IPS DF 4.7 (cell line): ENCODE measurements at regions not wholly inside any gene's neighbourhood (a gene's known extent, or its start where the extent isn't known, plus 50 kb on each side); places are given as distances from the start of the nearest gene placed in this dataset.
"Not testable (repeated sequence)": the region's sequence is repeated elsewhere in the genome, so short reads cannot be mapped to it uniquely, and the experiment has no call there.

ENCODE experiments used
- DNase-seq: peaks from one replicate; pipeline ENCODE4 v3.0.0-alpha.2; 2013; ENCODE audit warnings: low spot score; ENCODE audit errors: extremely low read depth

DNA sequence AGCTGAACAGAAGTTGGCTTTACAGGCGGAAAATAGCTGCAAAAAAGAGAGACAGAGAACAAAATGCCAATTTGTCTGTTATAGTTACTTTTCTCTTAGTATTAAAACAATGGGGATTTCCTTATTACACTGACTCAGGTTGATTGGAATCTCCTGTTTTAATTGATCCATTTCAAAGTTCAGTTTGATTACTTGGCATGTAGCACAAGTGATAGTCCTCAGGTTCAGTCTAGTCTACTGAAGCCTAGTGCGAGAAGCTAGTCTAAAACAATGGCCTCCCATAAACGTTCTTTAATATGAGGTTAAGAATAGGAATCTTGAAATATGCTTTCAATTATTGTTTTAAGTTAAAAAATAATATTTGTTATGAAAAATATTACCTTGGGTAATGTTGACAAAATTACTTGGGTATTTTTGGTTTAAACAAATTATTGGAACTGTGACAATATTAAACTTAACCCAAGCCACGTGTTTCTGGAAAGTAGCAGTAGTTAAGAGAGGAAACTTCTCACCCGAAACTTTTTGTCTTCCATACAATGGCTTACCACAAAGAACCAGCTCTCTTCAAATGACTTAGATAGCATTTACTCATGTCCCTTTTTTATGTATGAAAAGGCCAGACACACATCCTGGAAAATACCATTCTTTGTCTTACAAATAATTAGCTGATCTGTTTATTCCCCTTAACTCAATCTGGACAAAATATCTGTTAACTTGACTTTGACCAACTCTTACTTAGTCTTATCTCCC is 1326.2 kb upstream of the TMEFF2 start:
- DNase-seq: no peak

DNA sequence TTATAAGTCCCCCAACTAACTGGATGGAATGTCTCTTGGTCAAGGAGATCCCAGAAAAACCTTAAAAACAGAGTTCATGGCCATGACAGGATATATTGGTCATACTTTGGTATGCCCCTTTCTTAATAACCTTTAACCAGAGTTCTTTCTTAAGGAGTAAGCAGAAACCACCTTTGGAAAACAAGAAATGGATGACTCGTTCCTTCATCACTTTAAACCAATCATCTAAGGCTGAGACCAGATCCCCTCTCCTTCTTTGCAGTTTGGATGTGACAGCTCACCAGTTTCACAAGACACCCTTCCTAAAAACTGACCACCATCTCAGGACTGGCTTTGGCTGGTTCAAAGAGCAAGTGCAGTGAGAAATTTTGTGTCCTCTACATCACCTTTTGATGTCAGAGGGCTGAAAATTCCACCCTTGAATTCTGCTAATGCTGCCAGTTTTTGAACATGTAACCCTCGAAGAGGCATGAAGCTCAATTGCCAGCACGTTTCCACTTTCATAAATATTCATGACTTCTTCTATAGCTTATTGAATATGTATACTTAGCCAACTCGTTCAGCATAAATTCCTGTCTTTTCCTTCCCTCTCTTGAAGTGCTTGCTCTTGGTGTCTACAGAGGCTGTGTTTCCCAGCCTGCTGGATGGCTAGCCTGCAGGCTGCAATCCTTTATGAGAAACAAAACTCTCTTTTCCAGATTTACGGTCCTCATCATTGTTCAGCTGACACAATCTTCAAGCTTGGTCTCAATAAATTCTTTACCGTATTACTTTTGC is 1323.5 kb upstream of the TMEFF2 start:
- no peak for DNase-seq

DNA sequence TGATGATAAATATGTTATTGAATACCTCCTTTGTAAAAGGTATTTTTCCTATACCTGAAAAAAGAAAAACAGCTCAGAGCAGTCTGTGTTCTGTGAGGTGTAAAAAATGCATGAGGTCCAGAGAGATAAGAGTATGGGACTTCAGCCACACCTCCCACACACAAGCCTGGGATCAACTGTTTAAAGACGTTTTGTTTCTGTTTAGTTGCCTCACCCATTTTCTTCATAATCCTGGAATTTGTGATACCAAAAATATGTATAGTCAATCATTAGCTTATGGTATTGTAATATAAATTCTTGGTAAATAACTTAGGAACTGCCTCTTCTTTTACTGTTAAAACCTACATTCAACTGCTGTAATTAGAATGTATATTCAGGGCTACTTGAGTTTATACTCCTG is 1322.9 kb upstream of the TMEFF2 start:
- no peak for DNase-seq

DNA sequence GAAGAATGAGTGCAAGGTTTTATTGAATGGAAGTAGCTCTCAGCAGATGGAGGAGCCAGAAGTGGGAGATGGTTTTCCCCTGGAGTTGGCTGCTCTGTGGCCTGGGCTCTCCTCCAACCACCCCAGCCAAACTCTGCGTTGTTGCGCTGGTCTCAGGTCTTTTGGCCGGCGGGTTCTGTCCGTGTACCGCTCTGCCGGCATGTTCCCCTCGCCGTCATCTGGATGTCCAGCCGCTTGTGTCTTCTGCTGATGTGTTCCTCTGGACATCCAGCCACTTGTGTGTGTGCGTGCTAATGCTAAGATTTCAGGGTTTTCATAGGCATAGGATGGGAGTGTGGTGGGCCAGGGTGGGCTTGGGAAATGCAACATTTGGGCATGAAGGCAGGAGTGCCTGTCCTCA is 1311.3 kb upstream of the TMEFF2 start:
- no peak for DNase-seq

DNA sequence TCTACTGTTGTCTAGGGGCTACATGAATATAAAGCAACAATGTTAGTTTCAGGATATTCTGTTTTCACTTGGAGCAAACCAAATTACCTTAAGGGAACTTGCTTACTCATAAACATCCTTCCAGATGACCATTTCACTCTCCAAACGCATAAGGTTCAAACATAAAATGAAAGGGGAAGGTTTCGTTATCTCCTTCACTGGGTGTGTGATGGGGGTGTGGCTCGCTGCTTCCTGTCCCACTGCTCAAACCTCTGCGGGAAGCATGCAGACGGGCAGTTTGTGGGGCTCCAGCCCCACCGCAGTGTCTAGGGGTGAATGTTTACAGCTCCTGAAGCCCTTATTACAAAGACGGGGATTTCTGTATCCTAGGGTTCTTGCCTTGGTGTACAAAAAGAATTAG is 1310.9 kb upstream of the TMEFF2 start:
- DNase-seq: no peak

DNA sequence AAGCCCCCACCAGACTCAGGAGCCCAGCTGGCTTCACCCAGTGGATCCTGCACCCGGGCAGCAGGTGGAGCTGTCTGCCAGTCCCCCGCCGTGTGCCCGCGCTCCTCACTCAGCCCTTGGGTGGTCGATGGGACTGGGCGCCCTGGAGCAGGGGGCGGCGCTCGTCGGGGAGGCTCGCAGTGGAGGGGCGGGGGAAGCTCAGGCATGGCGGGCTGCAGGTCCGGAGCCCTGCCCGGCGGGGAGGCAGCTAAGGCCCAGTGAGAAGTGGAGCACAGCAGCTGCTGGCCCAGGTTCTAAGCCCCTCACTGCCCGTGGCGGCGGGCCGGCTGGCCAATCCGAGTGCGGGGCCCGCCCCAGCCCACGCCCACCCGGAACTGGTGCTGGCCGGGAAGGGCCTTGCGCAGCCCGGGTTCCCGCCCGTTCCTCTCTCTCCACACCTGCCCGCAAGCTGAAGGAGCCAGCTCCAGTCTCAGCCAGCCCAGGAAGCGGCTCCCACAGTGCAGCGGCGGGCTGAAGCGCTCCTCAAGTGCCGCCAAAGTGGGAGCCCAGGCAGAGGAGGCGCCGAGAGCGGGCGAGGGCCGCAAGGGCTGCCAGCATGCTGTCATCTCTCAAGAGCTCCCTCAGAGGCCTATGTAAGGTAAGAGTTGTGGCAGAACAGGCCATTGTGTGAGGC is 1307.8 kb upstream of the TMEFF2 start:
- DNase-seq: peak; percentile 41

DNA sequence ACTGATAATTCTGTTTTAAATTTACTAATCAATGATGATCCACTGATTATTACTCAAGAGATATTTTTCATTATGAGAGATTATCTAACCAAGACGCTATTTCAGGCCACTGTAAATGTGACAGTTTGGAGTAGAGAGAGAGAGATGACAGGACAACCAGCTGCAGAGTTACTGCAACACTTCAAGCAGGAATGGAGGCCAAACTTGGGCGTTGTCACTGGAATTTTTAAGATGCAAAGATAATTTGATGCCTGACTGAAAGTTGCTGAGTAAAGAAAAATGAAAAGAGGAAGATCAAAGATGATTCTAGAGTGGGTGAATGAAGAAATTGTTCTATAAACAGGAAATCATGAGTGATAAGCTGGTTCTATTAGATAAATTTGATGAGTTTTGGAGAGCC is 1302.1 kb upstream of the TMEFF2 start:
- no peak for DNase-seq

DNA sequence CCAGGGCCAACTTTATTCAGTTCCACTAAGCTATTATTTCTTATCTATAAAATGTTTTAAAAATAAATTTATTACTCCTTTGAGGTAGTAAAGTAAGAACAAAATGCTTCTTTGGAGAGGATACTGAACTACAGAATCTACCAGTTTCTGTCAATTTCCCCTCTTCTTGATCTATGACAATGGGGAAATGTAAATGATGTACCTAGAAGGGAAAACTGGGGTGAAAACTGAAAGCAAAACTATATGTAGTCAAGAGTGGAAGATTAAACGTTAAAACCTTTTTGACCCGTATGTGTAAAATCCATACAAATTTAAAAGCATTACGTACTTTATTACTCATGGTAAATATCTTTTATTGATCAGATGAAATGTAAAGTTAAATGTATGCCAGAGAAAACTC is 1287.8 kb upstream of the TMEFF2 start:
- no peak for DNase-seq

DNA sequence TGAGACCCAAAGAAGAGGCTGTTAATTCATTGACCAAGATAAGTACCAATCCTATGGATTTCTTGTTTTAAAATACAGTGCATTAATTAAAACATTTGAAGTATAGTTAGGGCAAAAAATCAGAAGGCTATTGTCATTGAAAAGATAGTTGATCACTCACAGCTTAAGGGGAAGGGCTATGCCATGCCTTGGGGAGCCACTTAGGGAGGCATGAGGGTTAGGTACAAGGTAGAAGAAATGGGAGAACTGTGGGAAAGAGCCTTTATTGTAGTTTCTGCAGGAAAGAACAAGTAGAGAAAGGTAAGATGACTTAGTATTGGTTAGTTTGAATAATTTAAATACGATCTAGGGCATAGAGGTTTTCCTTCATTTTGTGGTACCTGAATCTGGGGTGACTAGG is 1285.5 kb upstream of the TMEFF2 start:
- DNase-seq: no peak

DNA sequence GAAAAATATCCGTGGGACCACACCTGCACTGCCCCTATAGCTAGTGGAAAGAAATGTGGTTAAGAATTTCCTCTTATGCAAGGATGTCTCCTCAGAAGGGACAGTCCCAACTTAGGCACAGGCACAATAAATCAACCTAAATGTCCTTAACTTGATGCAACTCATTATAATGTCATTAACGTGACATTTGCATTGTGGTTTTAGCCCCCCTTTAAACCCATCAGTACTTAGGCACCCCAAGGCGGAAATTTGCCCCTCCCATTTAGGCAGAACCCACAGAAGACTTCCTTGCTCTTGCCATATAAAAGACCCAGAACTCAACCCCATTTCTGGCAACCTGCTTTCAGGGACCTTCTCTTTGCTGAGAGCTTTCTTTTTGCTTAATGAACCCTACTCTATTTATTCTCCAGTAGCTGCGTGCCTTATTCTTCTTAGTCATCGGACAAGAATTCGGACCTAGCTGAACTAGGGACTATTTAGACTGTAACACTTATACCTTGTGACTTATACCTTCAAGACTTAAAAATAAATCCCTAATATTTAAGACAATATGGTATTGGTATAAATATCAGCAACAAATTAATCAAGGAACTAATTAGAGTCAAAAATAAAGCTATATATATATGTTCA is 1281.6 kb upstream of the TMEFF2 start:
- no peak for DNase-seq

DNA sequence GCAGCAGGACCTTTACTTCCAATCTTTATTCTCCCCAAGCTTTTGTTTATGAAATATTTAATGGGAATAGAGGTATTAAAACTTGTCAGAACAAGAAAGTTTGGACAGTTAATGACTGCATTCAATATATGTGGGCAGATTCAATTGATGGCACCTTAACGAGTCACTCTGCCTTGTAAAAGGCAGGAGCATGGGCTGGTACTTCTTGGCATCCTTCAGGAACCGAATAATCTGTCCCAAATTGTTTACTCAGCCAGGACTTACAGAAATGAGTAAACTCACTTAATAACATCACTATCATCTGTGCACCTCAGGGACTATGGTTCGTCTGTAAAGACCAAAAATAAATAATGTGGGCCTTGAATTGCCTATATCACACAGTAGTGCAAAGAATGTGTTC is 1280.3 kb upstream of the TMEFF2 start:
- DNase-seq: no peak

DNA sequence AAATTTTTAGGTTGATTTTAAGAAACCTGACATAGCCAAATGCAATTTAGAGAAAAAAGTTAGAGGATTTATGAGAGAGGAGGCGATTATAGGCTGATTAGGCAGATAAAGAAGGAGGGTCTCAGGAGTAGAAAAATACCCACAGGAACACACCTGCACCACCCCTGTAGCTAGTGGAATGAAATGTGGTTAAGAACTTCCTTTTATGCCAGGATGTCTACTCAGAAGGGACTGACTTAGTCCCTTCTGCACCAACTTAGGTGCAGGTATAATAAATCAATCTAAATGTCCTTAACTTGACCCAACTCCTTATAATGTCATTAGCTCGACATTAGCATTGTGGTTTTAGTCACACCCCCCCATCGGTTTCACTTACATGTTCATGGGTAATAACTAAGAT is 1274.5 kb upstream of the TMEFF2 start:
- DNase-seq: no peak

DNA sequence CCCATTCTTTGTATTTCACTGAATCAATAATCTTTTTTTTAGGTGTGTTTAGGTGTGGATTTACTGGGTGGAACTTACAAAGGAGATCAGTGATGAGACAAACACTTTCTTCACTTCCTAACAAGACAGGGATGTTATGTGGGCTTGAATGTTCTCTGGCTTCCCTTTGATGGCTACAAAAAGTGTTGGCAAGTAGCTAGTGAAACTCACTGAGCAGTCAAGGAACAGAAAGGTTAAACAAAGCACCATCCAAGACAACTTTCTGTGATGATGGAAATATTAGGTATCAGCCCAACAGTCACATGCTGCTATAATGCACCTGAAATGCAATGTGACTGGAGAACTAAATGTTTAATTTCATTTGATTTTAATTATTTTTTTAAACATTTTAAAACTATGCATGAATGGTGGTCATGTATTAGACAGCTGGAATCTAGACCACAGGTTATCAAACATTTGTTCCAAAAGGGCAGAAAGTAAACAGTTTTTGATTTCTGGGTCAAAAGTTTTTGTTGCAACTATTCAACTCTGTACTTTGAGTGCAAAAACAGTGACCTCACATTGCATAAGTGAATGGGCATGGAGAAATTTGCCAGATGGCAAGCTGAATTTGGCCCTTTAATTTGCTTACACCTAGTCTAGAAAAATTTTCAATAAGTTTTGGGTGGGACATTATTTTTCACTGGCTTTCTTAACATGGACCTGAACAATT is 1272.7 kb upstream of the TMEFF2 start:
- no peak for DNase-seq

DNA sequence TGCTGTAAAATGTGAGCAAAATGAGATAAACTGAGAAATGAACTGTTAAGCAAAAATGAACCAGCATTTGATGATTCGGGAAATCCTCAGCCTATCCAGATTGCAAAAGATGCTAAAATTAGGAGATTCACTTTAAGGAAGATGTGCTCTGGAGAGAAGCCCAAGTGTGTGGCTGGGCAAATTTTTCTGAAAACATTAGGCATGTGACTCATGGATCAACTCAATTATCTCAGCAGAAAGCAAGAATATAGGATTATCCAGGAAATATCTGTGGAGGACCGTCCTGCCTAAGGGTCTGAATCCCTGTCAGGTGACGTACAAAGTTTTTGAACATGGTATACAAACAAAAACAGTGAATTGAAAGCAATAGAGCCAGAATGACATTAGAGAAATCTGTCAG is 1268.3 kb upstream of the TMEFF2 start:
- DNase-seq: no peak

DNA sequence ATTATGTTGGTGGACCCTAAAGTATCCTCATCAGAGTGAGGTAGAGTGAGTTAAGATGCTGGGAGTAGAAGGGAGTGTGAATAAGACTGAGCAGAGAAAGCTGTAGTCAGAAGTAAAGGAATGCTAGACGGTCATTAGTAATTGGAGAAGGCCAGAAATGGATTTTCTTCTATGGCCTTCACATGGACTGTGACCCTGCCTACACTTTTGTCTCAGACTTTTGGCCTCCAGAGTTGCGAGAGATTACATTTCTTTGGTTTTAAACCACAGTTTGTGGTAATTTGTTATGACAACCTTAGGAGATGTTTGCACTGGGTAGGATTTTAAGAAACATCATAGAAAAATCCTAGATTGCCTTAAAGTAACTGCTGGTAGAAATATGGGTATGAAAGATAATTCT is 1267.7 kb upstream of the TMEFF2 start:
- DNase-seq: no peak

DNA sequence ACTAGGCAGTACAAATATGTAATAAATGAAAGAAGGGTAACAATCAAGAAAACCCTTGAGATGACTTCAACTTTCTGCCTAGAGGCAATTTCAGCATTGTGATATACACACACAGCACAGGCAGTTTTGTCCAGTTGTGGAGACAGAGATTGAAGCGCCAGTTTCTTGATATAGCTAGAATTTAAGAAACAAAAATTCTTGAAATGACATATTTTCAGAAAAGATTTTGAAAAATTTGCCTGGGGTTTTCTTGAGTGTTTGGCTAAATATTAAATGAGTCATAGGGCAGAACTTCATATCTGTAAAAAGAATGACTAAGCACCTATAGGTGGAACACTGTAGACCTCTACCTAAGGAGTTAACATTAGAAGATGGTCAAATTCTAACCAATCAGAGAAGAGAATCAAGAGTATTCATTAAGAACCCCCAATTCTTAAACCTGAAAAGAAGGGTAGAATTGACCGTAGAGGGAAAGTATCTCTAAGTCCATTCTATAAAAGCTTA is 1266.8 kb upstream of the TMEFF2 start:
- no peak for DNase-seq

DNA sequence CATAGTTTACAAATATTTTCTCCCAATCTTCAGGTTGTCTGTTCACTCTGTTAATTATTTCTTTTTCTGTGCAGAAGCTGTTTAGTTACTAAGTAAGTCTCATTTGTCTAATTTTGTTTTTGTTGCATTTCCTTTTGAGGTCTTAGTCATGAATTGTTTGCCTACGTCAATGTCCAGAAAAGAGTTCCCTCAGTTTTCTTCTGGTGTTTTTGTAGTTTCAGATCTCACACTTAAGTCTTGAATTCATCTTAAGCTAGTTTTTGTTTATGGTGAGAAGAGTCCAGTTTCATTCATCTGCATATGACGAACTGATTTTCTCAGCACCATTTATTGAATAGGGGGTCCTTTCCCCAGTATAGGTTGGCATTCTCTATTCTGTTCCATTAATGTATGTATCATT is 1252.2 kb upstream of the TMEFF2 start:
- DNase-seq: no peak

DNA sequence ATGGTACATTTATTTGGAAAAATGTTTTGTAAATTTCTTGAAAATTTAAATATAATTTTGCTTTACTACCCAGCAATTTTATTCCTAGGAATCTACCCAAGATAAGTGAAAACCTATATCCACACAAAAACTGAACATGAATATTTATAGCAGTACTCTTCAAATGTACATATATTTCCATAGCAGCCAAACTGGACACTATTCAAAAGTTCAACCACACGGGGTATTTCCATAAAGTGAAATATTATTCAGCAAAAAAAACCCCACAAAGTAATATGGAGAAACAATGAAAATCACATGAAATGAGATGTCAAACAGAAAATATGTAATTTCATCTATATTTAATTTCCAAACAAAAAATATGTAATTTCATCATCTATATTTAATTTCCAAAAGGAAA is 1247.6 kb upstream of the TMEFF2 start:
- no peak for DNase-seq

DNA sequence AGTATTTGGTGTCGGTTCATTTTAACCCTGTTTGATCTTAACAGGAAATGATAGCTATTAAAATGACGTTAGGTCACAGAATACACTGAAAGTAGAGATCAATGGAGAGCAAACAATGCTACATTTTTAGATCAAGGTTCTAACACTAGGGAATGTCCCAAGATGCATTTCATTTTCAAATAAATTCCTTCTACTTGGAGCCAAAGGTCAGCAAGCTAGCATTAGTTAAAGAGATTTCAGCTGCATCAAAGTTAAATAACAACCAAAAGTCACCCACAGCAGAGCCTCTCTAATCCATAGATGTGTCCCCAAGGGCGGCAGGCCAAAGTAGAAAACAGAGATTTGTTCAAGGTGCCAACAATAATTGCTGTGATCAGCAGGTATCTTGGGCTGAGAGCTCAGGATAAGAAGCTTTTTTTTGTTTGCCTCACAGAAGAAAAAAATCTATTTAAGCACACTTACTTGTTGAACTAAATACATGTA is 1233.6 kb upstream of the TMEFF2 start:
- DNase-seq: no peak

DNA sequence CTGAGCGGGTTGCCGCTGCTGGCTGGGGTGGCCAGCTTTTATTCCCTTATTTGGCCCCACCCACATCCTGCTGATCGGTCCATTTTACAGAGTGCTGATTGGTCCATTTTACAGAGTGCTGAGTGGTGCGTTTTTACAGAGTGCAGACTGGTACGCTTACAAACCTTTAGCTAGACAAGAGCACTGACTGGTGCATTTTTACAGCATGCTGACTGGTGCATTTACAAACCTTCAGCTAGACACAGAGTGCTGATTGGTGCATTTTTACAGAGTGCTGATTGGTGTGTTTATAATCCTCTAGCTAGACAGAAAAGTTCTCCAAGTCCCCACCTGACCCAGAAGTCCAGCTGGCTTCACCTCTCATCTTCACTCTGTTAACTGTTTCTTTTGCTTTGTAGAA is 1217.6 kb upstream of the TMEFF2 start:
- DNase-seq: not testable (repeated sequence)

DNA sequence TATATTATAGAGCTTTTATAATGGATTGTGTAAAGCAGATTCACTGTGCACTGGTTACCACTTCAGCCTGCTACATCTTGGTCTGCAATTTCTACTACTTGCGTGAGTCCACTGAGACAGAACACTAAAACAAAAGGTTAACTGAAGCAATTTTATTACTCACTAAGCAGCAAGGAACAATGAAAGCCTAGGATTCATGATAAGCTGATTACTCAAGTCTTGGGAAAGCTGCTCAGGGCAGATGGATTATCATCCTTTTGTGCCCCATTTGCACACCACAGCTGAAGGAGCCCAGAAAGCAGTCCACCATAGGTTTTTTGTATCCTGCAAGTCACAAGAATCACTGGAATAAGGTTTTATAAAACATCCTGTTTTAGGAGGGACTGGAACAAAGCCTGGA is 1215.2 kb upstream of the TMEFF2 start:
- no peak for DNase-seq
